Urinary bladder (tissue), 3 donors: ENCODE measurements at regions not wholly inside any gene's neighbourhood (a gene's known extent, or its start where the extent isn't known, plus 50 kb on each side); places are given as distances from the start of the nearest gene placed in this dataset.
"Not testable (repeated sequence)": the region's sequence is repeated elsewhere in the genome, so short reads cannot be mapped to it uniquely, and the experiment has no call there.

Experiments
- DNase-seq: peaks from one replicate; pipeline ENCODE4 v3.0.0-alpha.2; 2015; ENCODE audit errors: extremely low spot score
- H3K27ac ChIP-seq: one replicate; pipeline ENCODE4 v1.5.1; 2013; ENCODE audit warnings: low read depth, mild to moderate bottlenecking, moderate library complexity
- H3K36me3 ChIP-seq: one replicate; pipeline ENCODE4 v1.6.1; 2013; ENCODE audit warnings: mild to moderate bottlenecking, moderate library complexity; ENCODE audit not compliant: insufficient read depth
- H3K4me1 ChIP-seq: one replicate; pipeline ENCODE4 v1.6.1; 2013; ENCODE audit warnings: mild to moderate bottlenecking, moderate library complexity; ENCODE audit not compliant: insufficient read depth
- H3K4me3 ChIP-seq: one replicate; pipeline ENCODE4 v1.5.1; 2013; ENCODE audit warnings: low read depth, low read length
- WGBS: extraction: QIAGEN DNeasy Blood & Tissue Kit; methylation state at CpG from one replicate; pipeline ENCODE4 v1.1.7; 2013; 5-methylcytosine and 5-hydroxymethylcytosine counted together
- donor health status: healthy with polysubstance abuse.
- donor health status: healthy.

DNA sequence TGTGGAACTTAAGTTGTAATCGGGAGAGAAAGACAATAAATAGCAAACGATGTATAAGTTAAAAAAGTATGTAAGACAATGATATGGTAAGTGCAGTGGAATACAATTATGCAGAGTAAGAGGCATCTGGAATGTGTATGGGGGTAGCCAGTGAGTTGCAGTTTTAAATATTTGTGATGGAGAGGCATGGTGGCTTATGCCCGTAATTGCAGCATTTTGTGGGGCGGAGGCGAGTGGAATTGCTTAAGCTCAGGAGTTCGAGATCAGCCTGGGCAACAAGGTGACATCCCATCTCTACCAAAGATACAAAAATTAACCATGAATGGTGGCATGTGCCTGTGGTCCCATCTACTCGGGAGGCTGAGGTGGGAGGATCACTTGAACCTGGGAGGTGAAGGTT is 52.5 kb upstream of the WDFY3 start:
- no peak for DNase-seq
- Histone ChIP-seq H3K27ac (no peak overlapping the region), H3K36me3 (no peaks in the 10 kb centered on the region), H3K4me1 (no peaks in the 10 kb centered on the region), H3K4me3 (no peak overlapping the region)
- WGBS = 91% methylated on average over 7 of the region's 7 CpGs

- Histone ChIP-seq H3K4me3 (no peak overlapping the region), H3K4me1 (no peaks in the 10 kb centered on the region), H3K27ac (no peak overlapping the region), H3K36me3 (no peaks in the 10 kb centered on the region)
- no peak for DNase-seq
- WGBS = 52% methylated on average over 2 of the region's 2 CpGs
These were observed 52.9 kb upstream of the WDFY3 start for GRCh38 chr4:85019411-85019810.

GRCh38 chr4:85024671-85025070 is 58.2 kb upstream of the WDFY3 start:
- DNase-seq = no peak
- H3K4me1 ChIP-seq = no peaks in the 10 kb centered on the region
- H3K27ac ChIP-seq = no peak overlapping the region
- no peaks in the 10 kb centered on the region for H3K36me3 ChIP-seq
- WGBS = 88% methylated on average over 6 of the region's 6 CpGs
- no peak overlapping the region for H3K4me3 ChIP-seq

DNA sequence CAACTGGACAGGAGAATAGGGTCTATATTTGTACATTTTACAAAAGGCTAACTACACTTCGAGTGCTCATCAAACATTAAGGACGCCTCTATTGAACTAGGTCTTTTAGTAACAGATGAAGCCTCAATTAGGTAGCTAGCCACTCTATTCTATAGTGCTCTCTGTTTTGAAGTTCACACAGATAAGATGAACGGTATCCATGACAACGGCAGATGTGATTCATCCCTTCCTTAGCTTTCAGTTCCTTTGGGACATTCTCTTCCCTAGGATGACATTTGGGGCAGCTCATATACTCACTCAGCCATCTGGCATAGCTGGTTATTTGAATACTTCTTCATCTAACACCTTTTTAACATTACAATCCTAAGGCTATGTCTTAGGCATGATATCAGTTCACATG is 62.4 kb upstream of the WDFY3 start:
- WGBS = 69% methylated on average over 4 of the region's 4 CpGs

GRCh38 chr4:85029453-85029852 is 63.0 kb upstream of the WDFY3 start:
- DNase-seq = no peak
- Histone ChIP-seq H3K4me1 (no peaks in the 10 kb centered on the region), H3K4me3 (no peak overlapping the region), H3K36me3 (no peaks in the 10 kb centered on the region), H3K27ac (no peak overlapping the region)
- WGBS = 82% methylated on average over 4 of the region's 4 CpGs

More for the DNA sequence above, 62.4 kb upstream of the WDFY3 start:
- Histone ChIP-seq H3K4me1 (no peaks in the 10 kb centered on the region), H3K27ac (no peak overlapping the region), H3K36me3 (no peaks in the 10 kb centered on the region), H3K4me3 (no peak overlapping the region)
- no peak for DNase-seq

DNA sequence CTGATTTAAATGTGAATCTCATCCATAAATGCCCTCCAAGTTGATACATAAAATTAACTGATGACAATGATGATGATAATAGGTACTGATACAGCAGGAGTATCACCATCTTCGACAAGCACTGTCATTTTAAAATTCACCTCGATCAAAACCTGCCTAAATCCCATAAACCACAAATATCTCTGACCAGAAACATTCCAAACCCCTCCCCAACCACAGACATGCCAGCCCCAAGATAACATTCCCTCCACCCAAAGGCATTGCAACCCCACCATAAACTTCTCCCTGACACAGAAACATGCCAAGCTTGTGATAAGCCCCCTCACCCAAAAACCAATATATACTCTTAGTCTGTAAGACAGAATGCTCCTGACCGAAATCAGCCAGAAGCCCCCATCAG is 63.7 kb upstream of the WDFY3 start:
- no peaks in the 10 kb centered on the region for H3K4me1 ChIP-seq

GRCh38 chr4:85033838-85034237 is 67.3 kb upstream of the WDFY3 start:
- not testable (repeated sequence) for DNase-seq, H3K4me3 ChIP-seq, H3K36me3 ChIP-seq, H3K4me1 ChIP-seq, H3K27ac ChIP-seq
- 91% methylated on average over 6 of the region's 6 CpGs for WGBS

More for the DNA sequence above, 63.7 kb upstream of the WDFY3 start:
- Histone ChIP-seq H3K36me3 (no peaks in the 10 kb centered on the region), H3K27ac (no peak overlapping the region), H3K4me3 (no peak overlapping the region)
- 88% methylated on average over 3 of the region's 3 CpGs for WGBS
- no peak for DNase-seq

DNA sequence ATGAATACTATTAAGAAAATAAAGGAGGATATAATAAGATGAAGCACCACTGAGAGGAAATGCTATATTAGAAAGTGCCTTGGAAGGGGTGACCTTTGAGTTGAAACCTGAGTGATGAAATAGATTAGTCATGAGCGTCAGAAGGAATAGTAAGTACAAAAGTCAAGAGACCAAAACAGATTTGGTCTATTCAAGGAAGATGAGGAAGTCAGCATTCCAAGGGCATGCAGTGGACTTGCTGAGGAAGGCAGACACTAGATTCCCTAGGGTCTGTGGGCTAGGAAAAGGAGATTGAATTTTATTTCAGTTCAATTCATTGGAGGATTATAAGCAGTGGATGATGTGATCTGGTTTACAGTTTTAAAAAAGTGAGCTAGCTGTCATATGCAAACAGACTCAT is 73.0 kb upstream of the WDFY3 start:
- DNase-seq = no peak
- Histone ChIP-seq H3K4me1 (no peaks in the 10 kb centered on the region), H3K36me3 (no peaks in the 10 kb centered on the region), H3K4me3 (no peak overlapping the region), H3K27ac (no peak overlapping the region)
- WGBS = 74% methylated on average over 1 of the region's 1 CpG

GRCh38 chr4:85043812-85044496 is 77.5 kb upstream of the WDFY3 start:
- H3K4me1 ChIP-seq, H3K36me3 ChIP-seq, H3K27ac ChIP-seq, H3K4me3 ChIP-seq, DNase-seq: not testable (repeated sequence)
- WGBS = 89% methylated on average over 6 of the region's 6 CpGs

DNA sequence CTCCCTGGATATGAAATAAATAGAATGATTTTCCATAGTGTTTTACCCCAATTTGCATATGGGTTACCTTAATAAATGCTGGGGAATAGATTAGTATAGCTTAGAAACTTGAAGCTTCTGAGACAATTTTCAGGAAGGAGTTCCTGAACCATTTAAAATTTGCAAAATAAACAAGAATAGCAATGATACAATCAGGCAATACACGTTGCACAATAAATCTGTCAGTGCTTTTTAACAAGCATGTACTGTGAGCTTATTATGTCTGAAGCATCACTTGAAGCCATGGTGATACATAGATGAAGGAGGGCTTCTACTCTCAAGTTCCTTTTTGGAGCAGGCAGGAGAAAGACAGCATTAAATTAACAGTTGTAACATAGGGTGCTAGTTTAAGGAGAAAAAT is 84.2 kb upstream of the WDFY3 start:
- Histone ChIP-seq H3K36me3 (no peaks in the 10 kb centered on the region), H3K4me3 (no peak overlapping the region), H3K4me1 (no peaks in the 10 kb centered on the region), H3K27ac (no peak overlapping the region)
- 7% methylated on average over 1 of the region's 1 CpG for WGBS
- DNase-seq = peak; percentile 0

GRCh38 chr4:85051526-85051925 is 85.0 kb upstream of the WDFY3 start:
- H3K4me3 ChIP-seq = no peak overlapping the region
- H3K27ac ChIP-seq = no peak overlapping the region
- whole genome bisulfite sequencing = 47% methylated on average over 2 of the region's 2 CpGs
- H3K36me3 ChIP-seq = no peaks in the 10 kb centered on the region
- H3K4me1 ChIP-seq = no peaks in the 10 kb centered on the region
- DNase-seq = no peak

DNA sequence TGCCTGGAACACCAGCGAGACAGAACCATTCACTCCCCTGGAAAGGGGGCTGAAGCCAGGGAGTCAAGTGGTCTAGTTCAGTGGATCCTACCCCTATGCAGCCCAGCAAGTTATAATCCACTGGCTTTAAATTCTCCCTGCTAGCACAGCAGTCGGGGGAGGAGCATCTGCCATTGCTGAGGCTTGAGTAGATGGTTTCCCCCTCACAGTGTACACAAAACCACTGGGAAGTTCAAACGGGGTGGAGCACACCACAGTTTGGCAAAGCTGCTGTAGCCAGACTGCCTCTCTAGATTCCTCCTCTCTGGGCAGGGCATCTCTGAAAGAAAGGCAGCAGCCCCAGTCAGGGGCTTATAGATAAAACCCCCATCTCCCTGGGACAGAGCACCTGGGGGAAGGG is 88.4 kb upstream of the WDFY3 start:
- not testable (repeated sequence) for H3K4me3 ChIP-seq, H3K36me3 ChIP-seq, DNase-seq, H3K4me1 ChIP-seq, H3K27ac ChIP-seq
- WGBS = 66% methylated on average over 3 of the region's 3 CpGs

DNA sequence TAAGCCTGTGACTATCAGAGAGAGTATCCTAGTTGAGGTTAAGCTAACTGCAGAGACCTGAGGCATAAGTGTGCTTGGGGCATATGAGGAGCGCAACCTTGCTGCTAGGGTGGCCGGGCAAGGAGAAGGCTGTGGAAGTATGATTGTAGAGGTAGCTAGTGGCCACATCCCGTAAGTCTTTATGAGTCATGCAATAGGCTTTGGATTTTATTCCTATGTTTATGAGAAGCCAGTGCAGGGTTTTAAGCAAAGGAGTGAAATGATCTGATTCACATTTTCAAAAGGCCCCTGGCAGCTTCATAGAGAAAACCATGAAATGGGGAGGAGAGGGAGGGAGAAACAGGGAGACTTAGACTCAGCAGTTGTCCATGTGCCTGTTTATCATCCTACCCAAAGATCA is 92.1 kb upstream of the WDFY3 start:
- WGBS = 71% methylated on average over 3 of the region's 3 CpGs
- Histone ChIP-seq H3K36me3 (no peaks in the 10 kb centered on the region), H3K4me3 (no peak overlapping the region), H3K4me1 (no peaks in the 10 kb centered on the region), H3K27ac (no peak overlapping the region)
- DNase-seq = no peak

- WGBS = 87% methylated on average over 1 of the region's 1 CpG
- no peak for DNase-seq
- H3K27ac ChIP-seq = no peak overlapping the region
These were observed 95.5 kb upstream of the WDFY3 start for GRCh38 chr4:85061974-85062373.

DNA sequence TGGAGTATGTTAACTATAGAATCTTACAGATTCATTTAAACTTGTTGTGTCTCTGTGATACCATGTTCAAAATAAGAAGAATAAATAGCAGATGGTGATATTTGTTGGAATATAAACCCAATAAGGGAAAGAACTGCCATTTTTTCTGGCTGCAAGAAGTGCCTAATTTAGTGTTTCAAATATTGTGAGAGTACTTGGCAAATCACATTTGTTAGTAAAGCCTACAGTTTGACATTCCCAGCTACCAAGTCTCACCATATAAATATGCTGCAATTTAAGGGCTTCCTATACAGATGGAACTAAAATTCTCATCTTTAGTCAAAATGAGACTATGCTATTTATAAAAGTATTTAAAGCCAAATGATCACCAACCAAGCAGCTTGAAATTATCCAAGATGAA is 96.0 kb upstream of the WDFY3 start:
- no peak overlapping the region for H3K27ac ChIP-seq
- H3K4me1 ChIP-seq = no peaks in the 10 kb centered on the region
- H3K4me3 ChIP-seq = no peak overlapping the region
- H3K36me3 ChIP-seq = no peaks in the 10 kb centered on the region
- no peak for DNase-seq

More at GRCh38 chr4:85061974-85062373, 95.5 kb upstream of the WDFY3 start:
- no peaks in the 10 kb centered on the region for H3K36me3 ChIP-seq
- no peaks in the 10 kb centered on the region for H3K4me1 ChIP-seq
- no peak overlapping the region for H3K4me3 ChIP-seq
